Liver (tissue), 8 donors: ENCODE measurements at regions not wholly inside any gene's neighbourhood (a gene's known extent, or its start where the extent isn't known, plus 50 kb on each side); places are given as distances from the start of the nearest gene placed in this dataset.

Source experiments
- DNase-seq: peaks from one replicate; pipeline ENCODE4 v3.0.0-alpha.2; 2017; ENCODE audit warnings: low spot score
- H3K27ac ChIP-seq, 2 donors: one replicate each; pipeline ENCODE4 v1.7.0; 2013; ENCODE audit warnings: inconsistent platforms in 2 of 2, low read length in 2 of 2, control low read depth in 1 of 2, low read depth in 1 of 2, mild to moderate bottlenecking in 1 of 2
- H3K27me3 ChIP-seq, 4 donors: one replicate each; pipeline versions ENCODE4 v1.6.1 to v1.7.0; 2013; ENCODE audit warnings: low read length in 3 of 4, inconsistent platforms in 1 of 4, mild to moderate bottlenecking in 1 of 4, moderate library complexity in 1 of 4; ENCODE audit not compliant: control insufficient read depth in 4 of 4, insufficient read depth in 4 of 4
- H3K36me3 ChIP-seq, 4 donors: one replicate each; pipeline versions ENCODE4 v1.6.1 to v1.7.0; 2013; ENCODE audit warnings: low read length in 3 of 4, mild to moderate bottlenecking in 3 of 4, low read depth in 1 of 4, moderate library complexity in 1 of 4; ENCODE audit not compliant: control insufficient read depth in 4 of 4, insufficient read depth in 3 of 4
- H3K4me1 ChIP-seq, 4 donors: one replicate each; pipeline versions ENCODE4 v1.6.1 to v1.7.0; 2013; ENCODE audit warnings: low read length in 3 of 4, mild to moderate bottlenecking in 3 of 4, moderate library complexity in 1 of 4; ENCODE audit not compliant: control insufficient read depth in 4 of 4, insufficient read depth in 4 of 4
- H3K4me3 ChIP-seq, 3 donors: one replicate each; pipeline versions ENCODE4 v1.6.1 to v1.7.0; 2013; ENCODE audit warnings: low read length in 3 of 3, control low read depth in 1 of 3, low read depth in 1 of 3, mild to moderate bottlenecking in 1 of 3
- H3K9ac ChIP-seq, 2 donors: one replicate each; pipeline ENCODE4 v1.7.0; 2013; ENCODE audit warnings: low read length in 2 of 2, mild to moderate bottlenecking in 2 of 2, moderate library complexity in 2 of 2, control low read depth in 1 of 2, low read depth in 1 of 2
- H3K9me3 ChIP-seq, 4 donors: one replicate each; pipeline versions ENCODE4 v1.6.1 to v1.7.0; 2013; ENCODE audit warnings: low read length in 3 of 4; ENCODE audit not compliant: control insufficient read depth in 4 of 4
- ATF3 ChIP-seq: IDR thresholded peaks from 2 replicates; pipeline ENCODE4 v1.6.1; 2016; ENCODE audit warnings: antibody characterized with exemption
- CTCF ChIP-seq: fragments of 150-350 bp; IDR thresholded peaks from 2 replicates; pipeline ENCODE4 v1.5.1; 2017; ENCODE audit warnings: improper control_type of control experiment, low read depth, low read length; ENCODE audit not compliant: missing input control
- EGR1 ChIP-seq, 2 donors: IDR thresholded peaks; 2 replicates each; pipeline ENCODE4 v1.6.1; 2016 to 2018; ENCODE audit warnings: antibody characterized with exemption in 2 of 2, low read depth in 2 of 2
- FOXA1 ChIP-seq: IDR thresholded peaks from 2 replicates; pipeline ENCODE4 v1.6.1; 2016; ENCODE audit warnings: antibody characterized with exemption
- FOXA2 ChIP-seq: IDR thresholded peaks from 2 replicates; pipeline ENCODE4 v1.6.1; 2016; ENCODE audit warnings: antibody characterized with exemption
- GABPA ChIP-seq, 2 donors: IDR thresholded peaks in 1 of 2; conservative IDR thresholded peaks in 1 of 2; 2 replicates each; pipeline ENCODE4 v1.6.1; 2016; ENCODE audit warnings: antibody characterized with exemption in 2 of 2, mild to moderate bottlenecking in 1 of 2, moderate library complexity in 1 of 2
- HNF4A ChIP-seq, 2 donors: conservative IDR thresholded peaks; 2 replicates each; pipeline ENCODE4 v1.6.1; 2016; ENCODE audit warnings: antibody characterized with exemption in 2 of 2, mild to moderate bottlenecking in 2 of 2
- HNF4G ChIP-seq: IDR thresholded peaks from 2 replicates; pipeline ENCODE4 v1.6.1; 2016; ENCODE audit warnings: antibody characterized with exemption
- JUND ChIP-seq, 2 donors: IDR thresholded peaks; 2 replicates each; pipeline ENCODE4 v1.6.1; 2016; ENCODE audit warnings: antibody characterized with exemption in 2 of 2
- MAX ChIP-seq: IDR thresholded peaks from 2 replicates; pipeline ENCODE4 v1.6.1; 2016; ENCODE audit warnings: antibody characterized with exemption
- NR2F2 ChIP-seq: IDR thresholded peaks from 2 replicates; pipeline ENCODE4 v1.6.1; 2016; ENCODE audit warnings: antibody characterized with exemption
- RAD21 ChIP-seq, 2 donors: IDR thresholded peaks; 2 replicates each; pipeline ENCODE4 v1.6.1; 2016; ENCODE audit warnings: antibody characterized with exemption in 2 of 2, mild to moderate bottlenecking in 2 of 2
- REST ChIP-seq: IDR thresholded peaks from 2 replicates; pipeline ENCODE4 v1.6.1; 2016; ENCODE audit warnings: antibody characterized with exemption, mild to moderate bottlenecking
- RXRA ChIP-seq, 2 donors: IDR thresholded peaks; 2 replicates each; pipeline ENCODE4 v1.6.1; 2017 to 2018; ENCODE audit warnings: antibody characterized with exemption in 2 of 2, mild to moderate bottlenecking in 1 of 2
- SP1 ChIP-seq: IDR thresholded peaks from 2 replicates; pipeline ENCODE4 v1.6.1; 2018; ENCODE audit warnings: antibody characterized with exemption, mild to moderate bottlenecking
- TAF1 ChIP-seq: conservative IDR thresholded peaks from 2 replicates; pipeline ENCODE4 v1.6.1; 2016; ENCODE audit warnings: antibody characterized with exemption, mild to moderate bottlenecking
- YY1 ChIP-seq: IDR thresholded peaks from 2 replicates; pipeline ENCODE4 v1.6.1; 2016; ENCODE audit warnings: antibody characterized with exemption, mild to moderate bottlenecking
- ZBTB33 ChIP-seq: IDR thresholded peaks from 2 replicates; pipeline ENCODE4 v1.6.1; 2016; ENCODE audit warnings: antibody characterized with exemption
- WGBS: extraction: QIAGEN DNeasy Blood & Tissue Kit; methylation state at CpG from one replicate; pipeline ENCODE4 v1.1.7; 2013; 5-methylcytosine and 5-hydroxymethylcytosine counted together
- donor health status: healthy.
- donor health status: healthy.
- donor health status: healthy.
- donor health status: healthy.
- donor health status: healthy.

- TF ChIP-seq GABPA (IDR thresholded peaks at IDR 0.05 in 1 of 2, conservative IDR thresholded peaks at IDR 0.05 in 1 of 2) (no peak), RAD21 (IDR thresholded peaks at IDR 0.05) (no peak), FOXA1 (no peak), YY1 (no peak), RXRA (IDR thresholded peaks at IDR 0.05) (no peak)
- Histone ChIP-seq H3K27me3 (no peaks in the 10 kb centered on the region), H3K9ac (no peak overlapping the region), H3K36me3 (no peaks in the 10 kb centered on the region), H3K4me1 (no peaks in the 10 kb centered on the region), H3K4me3 (no peak overlapping the region), H3K27ac (no peak overlapping the region), H3K9me3 (no peaks in the 10 kb centered on the region)
- no peak for DNase-seq
- 67% methylated on average over 3 of the region's 3 CpGs for WGBS
These were observed 310.2 kb upstream of the ZC3H12C start for GRCh38 chr11:109783014-109783413.

GRCh38 chr11:109783840-109784239 is 309.4 kb upstream of the ZC3H12C start:
- Histone ChIP-seq H3K27ac (no peak overlapping the region), H3K4me1 (no peaks in the 10 kb centered on the region), H3K9ac (no peak overlapping the region), H3K36me3 (no peaks in the 10 kb centered on the region), H3K9me3 (no peaks in the 10 kb centered on the region), H3K27me3 (no peaks in the 10 kb centered on the region), H3K4me3 (no peak overlapping the region)
- WGBS: 58% methylated on average over 3 of the region's 3 CpGs
- no peak for DNase-seq
- TF ChIP-seq CTCF: no peak
- no peak for TF ChIP-seq RXRA (IDR thresholded peaks at IDR 0.05)
- no peak for TF ChIP-seq RAD21 (IDR thresholded peaks at IDR 0.05)
- TF ChIP-seq HNF4A (conservative IDR thresholded peaks at IDR 0.05): no peak
- TF ChIP-seq HNF4G: no peak
- no peak for TF ChIP-seq ATF3
- TF ChIP-seq JUND (IDR thresholded peaks at IDR 0.05): no peak
- no peak for TF ChIP-seq MAX
- TF ChIP-seq SP1: no peak
- no peak for TF ChIP-seq GABPA (IDR thresholded peaks at IDR 0.05 in 1 of 2, conservative IDR thresholded peaks at IDR 0.05 in 1 of 2)
- no peak for TF ChIP-seq ZBTB33
- TF ChIP-seq EGR1 (IDR thresholded peaks at IDR 0.05; ENCODE audit: low read depth in 2 of 2): no peak
- TF ChIP-seq FOXA2: no peak
- no peak for TF ChIP-seq FOXA1
- no peak for TF ChIP-seq NR2F2
- TF ChIP-seq REST: no peak
- no peak for TF ChIP-seq YY1
- TF ChIP-seq TAF1: no peak
